ENCODE measurements at regions not wholly inside any gene's neighbourhood (a gene's known extent, or its start where the extent isn't known, plus 50 kb on each side); places are given as distances from the start of the nearest gene placed in this dataset.
"Not testable (repeated sequence)": the region's sequence is repeated elsewhere in the genome, so short reads cannot be mapped to it uniquely, and the experiment has no call there.

DNA sequence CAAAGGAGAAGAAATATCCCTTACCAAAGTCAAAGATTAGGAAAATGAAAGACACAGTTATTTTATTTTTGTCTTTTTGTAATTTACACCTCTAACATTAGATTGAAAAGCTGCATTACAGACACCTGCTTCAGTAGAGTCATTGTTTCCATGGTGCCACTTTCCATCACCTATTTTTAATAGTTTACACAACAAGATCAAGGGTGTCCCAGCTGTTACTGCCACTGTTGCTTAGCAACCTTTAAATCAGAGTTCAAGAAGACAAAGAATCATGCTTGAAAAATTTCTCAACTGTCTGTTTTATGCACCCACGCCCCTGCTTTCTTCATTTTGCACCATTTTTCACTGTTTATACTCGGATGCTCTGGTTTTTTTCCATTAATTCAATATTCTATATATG is 668.2 kb upstream of the GJE1 start:
- peak overlapping the region; percentile 77 for H3K4me3 ChIP-seq (ENCODE audit: low read length)

DNA sequence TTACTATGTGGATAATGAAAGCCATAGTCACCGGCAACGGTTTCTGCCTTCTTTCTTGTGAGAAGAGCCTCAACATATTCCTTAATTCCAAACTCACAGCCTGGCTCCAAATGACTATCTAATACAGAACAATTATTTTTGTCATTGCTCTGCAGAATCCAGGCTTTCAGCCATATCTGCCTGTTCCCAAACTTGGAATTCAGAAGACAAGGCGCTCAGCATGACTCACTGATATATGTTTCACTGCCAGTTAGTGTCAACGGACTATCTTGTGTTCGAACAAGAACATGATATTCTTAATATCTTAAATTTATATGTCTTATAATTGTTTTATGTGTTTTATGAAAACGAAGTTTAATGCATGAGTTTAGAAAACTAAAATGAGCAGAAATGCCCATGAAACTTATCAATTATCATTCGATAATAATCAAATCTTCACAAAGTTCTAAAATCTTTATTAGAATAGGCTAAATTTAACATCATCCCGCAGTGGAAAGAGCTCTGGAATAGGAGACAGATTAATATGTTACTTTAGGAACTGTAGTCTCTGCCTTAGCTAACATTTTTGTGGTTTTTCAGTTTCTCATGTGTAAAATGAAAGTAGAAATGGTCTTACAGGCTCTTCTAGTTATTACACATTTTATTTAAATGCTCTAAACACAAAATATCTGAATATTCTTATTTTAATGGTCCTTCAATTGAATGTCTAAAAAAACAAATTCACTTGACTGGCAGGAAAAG is 669.3 kb upstream of the GJE1 start:
- H3K36me3 ChIP-seq (ENCODE audit: control insufficient read depth, insufficient read depth, low read length, severe bottlenecking) = no peaks in the 10 kb centered on the region
- peak overlapping the region; percentile 87 for H3K9ac ChIP-seq (ENCODE audit: low read length)
- DNase-seq (ENCODE audit: low read depth) = peak; percentile 61
- H3K27me3 ChIP-seq (replicated peaks; ENCODE audit: control insufficient read depth, insufficient read depth, low read length) = no peaks in the 10 kb centered on the region
- H3K9me3 ChIP-seq (ENCODE audit: control insufficient read depth, low read length) = no peaks in the 10 kb centered on the region
- peaks cover 46% of the 10 kb centered on the region for H3K4me1 ChIP-seq (ENCODE audit: control insufficient read depth, insufficient read depth, low read length)
- H3K4me3 ChIP-seq (ENCODE audit: low read length) = peak overlapping the region; percentile 77

More for the DNA sequence above, 668.2 kb upstream of the GJE1 start:
- Histone ChIP-seq H3K9me3 (ENCODE audit: control insufficient read depth, low read length) (peaks cover 3% of the 10 kb centered on the region), H3K4me1 (ENCODE audit: control insufficient read depth, insufficient read depth, low read length) (peaks cover 48% of the 10 kb centered on the region), H3K36me3 (ENCODE audit: control insufficient read depth, insufficient read depth, low read length, severe bottlenecking) (no peaks in the 10 kb centered on the region), H3K27me3 (replicated peaks; ENCODE audit: control insufficient read depth, insufficient read depth, low read length) (no peaks in the 10 kb centered on the region), H3K9ac (ENCODE audit: low read length) (peak overlapping the region; percentile 87)
- peak; percentile 68 for DNase-seq (ENCODE audit: low read depth)

DNA sequence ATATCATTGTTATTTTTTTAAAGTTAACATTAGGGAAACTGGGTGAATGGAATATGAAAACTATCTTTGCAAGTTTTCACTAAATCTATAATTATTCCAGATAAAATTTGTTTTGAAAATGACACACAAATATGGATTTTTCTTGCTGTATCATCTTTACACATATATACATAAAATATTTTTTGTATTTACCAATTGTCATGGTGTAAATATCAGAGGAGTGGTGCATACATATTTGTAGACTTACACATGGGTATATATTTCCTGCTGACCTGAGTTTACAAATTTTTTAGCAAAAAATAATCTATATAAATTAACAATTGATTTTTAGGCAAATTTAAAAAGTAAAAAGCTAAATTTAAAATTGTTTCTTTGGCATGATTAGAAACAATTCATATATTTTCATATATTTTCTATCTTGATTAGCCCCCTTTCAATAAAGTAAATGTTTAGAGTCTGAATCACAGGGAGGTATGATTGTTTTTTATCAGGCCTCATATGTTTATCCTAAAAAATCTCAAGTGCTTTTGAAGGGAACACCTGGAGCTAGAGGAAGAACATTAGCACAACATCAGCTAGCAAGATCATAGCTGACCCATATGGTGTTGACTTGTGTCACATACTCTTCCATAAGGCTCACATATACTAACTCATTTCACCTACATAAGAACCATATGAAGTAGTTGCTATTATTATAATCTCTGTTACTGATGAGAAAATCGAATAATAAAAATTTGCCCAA is 671.8 kb upstream of the GJE1 start:
- H3K9me3 ChIP-seq (ENCODE audit: control insufficient read depth, low read length) = no peaks in the 10 kb centered on the region
- no peak overlapping the region for H3K9ac ChIP-seq (ENCODE audit: low read length)
- no peaks in the 10 kb centered on the region for H3K36me3 ChIP-seq (ENCODE audit: control insufficient read depth, insufficient read depth, low read length, severe bottlenecking)
- peaks cover 34% of the 10 kb centered on the region for H3K4me1 ChIP-seq (ENCODE audit: control insufficient read depth, insufficient read depth, low read length)
- no peak overlapping the region for H3K4me3 ChIP-seq (ENCODE audit: low read length)
- no peaks in the 10 kb centered on the region for H3K27me3 ChIP-seq (replicated peaks; ENCODE audit: control insufficient read depth, insufficient read depth, low read length)
- no peak for DNase-seq (ENCODE audit: low read depth)

DNA sequence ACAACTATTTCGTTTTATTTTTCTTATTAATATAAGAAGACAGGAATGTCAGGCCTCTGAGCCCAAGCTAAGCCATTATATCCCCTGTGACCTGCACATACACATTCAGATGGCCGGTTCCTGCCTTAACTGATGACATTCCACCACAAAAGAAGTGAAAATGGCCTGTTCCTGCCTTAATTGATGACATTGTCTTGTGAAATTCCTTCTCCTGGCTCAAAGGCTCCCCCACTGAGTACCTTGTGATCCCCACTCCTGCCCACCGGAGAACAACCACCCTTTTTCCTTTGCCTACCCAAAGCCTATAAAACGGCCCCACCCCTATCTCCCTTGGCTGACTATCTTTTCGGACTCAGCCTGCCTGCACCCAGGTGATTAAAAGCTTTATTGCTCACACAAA is 672.5 kb upstream of the GJE1 start:
- H3K4me1 ChIP-seq (ENCODE audit: control insufficient read depth, insufficient read depth, low read length) = peaks cover 30% of the 10 kb centered on the region
- H3K27me3 ChIP-seq (replicated peaks; ENCODE audit: control insufficient read depth, insufficient read depth, low read length); H3K4me3 ChIP-seq (ENCODE audit: low read length); DNase-seq (ENCODE audit: low read depth); H3K36me3 ChIP-seq (ENCODE audit: control insufficient read depth, insufficient read depth, low read length, severe bottlenecking); H3K9me3 ChIP-seq (ENCODE audit: control insufficient read depth, low read length); H3K9ac ChIP-seq (ENCODE audit: low read length): not testable (repeated sequence)

DNA sequence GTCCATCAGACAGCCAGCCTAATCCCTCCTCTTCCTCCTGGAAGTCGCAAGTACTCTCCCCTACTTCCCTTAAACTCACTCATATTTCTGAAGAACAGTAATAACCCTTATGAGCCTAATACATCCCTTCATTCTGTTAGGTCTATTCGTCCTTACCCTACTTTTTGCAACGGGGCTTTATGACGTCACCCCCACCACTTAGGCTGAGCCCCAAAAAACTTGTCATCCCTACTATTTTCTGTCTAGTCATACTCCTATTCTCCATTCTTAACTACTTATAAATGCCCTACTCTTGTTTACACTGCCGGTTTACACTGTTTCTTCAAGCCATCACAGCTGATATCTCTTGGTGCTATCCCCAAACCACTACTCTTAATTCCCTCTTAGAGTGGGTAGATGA is 674.7 kb upstream of the GJE1 start:
- H3K9ac ChIP-seq (ENCODE audit: low read length); H3K4me1 ChIP-seq (ENCODE audit: control insufficient read depth, insufficient read depth, low read length); H3K4me3 ChIP-seq (ENCODE audit: low read length); DNase-seq (ENCODE audit: low read depth); H3K27me3 ChIP-seq (replicated peaks; ENCODE audit: control insufficient read depth, insufficient read depth, low read length); H3K36me3 ChIP-seq (ENCODE audit: control insufficient read depth, insufficient read depth, low read length, severe bottlenecking); H3K9me3 ChIP-seq (ENCODE audit: control insufficient read depth, low read length): not testable (repeated sequence)

DNA sequence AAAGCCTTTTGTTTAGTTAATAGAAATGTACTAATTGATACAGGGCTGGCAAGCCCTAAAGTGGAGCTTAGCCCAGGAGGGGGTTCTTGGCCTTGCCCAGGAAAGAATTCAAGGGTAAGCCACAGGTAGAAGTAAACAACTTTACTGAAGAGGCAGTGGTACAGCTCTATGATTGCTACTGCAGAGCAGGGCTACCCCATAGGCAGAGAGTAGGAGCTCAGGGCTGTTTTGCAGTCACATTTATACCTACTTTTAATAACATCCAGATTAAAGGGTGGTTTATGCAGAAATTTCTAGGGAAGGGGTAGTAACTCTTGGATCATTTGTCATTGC is 680.4 kb upstream of the GJE1 start:
- H3K4me1 ChIP-seq (ENCODE audit: control insufficient read depth, insufficient read depth, low read length) = peaks cover 19% of the 10 kb centered on the region
- no peaks in the 10 kb centered on the region for H3K9me3 ChIP-seq (ENCODE audit: control insufficient read depth, low read length)
- H3K27me3 ChIP-seq (replicated peaks; ENCODE audit: control insufficient read depth, insufficient read depth, low read length) = no peaks in the 10 kb centered on the region
- peak overlapping the region; percentile 53 for H3K9ac ChIP-seq (ENCODE audit: low read length)
- no peaks in the 10 kb centered on the region for H3K36me3 ChIP-seq (ENCODE audit: control insufficient read depth, insufficient read depth, low read length, severe bottlenecking)
- H3K4me3 ChIP-seq (ENCODE audit: low read length) = no peak overlapping the region
- DNase-seq (ENCODE audit: low read depth) = no peak

DNA sequence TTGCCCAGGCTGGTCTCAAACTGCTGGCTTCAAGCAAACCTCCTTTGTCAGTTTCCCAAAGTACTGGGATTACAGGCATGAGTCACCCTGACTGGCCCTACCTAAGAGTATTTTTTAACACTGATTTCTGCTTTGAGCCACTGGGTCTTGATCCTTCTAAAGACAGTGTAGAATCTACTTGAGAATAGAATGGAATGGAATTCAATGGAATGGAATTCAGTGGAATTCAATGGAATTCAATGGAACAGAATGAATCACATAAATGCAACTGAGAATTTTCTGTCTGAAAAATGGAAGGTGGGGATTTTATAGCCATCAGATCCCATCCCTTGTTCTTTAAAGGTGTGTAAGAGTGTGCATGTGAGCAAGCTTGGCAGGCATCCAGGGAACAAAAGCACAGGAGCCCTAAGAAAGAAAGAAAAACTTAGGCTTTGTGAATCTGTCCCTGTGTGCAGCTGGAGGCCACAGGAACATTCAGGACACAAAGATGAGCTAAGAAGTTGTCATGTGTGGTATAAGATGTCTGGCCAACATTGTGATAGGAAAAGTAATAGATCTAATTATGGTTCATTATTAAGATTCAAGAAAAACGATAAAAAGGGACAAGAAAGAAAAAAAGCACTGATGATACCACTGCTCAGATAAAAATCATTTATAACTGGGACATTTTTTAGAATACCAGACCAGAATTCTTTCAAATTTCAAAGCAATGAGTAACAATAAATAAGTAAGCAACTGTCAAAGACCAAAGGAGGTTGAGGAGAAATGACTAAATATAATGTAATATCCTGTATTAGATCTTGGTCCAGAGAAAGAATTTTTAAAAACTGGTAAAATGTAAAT is 681.0 kb upstream of the GJE1 start:
- Histone ChIP-seq H3K36me3 (ENCODE audit: control insufficient read depth, insufficient read depth, low read length, severe bottlenecking) (no peaks in the 10 kb centered on the region), H3K9me3 (ENCODE audit: control insufficient read depth, low read length) (no peaks in the 10 kb centered on the region), H3K4me3 (ENCODE audit: low read length) (no peak overlapping the region), H3K9ac (ENCODE audit: low read length) (peak overlapping the region; percentile 75), H3K4me1 (ENCODE audit: control insufficient read depth, insufficient read depth, low read length) (peaks cover 19% of the 10 kb centered on the region), H3K27me3 (replicated peaks; ENCODE audit: control insufficient read depth, insufficient read depth, low read length) (no peaks in the 10 kb centered on the region)
- DNase-seq (ENCODE audit: low read depth) = peak; percentile 55

DNA sequence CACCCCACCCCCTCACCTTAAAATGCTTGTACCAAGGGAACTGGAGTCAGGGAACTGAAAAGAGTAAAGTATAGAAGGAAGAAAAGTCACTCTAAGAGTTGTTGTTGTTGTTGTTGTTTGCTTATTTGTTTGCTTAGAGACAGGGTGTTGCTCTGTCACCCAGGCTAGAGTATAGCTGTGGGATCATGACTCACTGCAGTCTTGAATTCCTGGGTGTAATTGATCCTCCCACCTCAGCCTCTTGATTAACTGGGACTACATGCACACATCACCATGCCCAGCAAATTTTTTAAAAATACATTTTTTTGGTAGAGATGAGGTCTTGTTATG is 681.6 kb upstream of the GJE1 start:
- Histone ChIP-seq H3K36me3 (ENCODE audit: control insufficient read depth, insufficient read depth, low read length, severe bottlenecking) (no peaks in the 10 kb centered on the region), H3K4me3 (ENCODE audit: low read length) (peak overlapping the region; percentile 29)
- DNase-seq (ENCODE audit: low read depth) = no peak

DNA sequence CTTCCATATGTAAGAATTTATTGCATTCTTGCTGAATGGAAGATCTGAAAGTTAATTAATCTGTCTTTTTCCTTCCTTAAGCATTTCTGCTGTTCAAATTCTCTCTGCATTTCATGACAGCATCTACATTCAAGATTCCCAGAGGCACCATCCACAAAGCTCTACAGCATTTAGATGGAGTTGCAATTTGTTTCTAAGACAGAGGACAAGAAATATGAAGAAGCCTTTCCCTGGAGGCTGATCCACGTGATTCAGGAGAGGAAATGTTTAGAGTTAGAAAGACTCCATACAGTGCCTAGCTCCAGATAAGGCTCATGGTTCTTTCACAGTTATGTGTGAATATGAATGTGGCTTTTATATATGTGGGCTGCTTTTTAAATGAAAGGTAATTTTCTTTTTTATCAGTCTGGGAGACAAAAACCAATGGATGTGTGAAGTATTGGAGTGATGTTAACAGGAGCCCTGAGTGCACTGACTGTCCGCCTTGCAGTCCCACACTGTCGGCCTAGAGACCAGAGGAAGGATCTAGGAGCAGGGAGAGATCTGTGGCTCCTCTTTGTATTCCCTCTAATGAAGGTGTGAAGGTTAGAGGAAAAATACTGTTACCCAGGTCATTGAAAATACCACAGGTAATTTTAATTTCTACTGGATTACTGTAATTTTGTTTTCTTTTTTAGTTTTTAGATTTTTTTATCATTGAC is 686.6 kb upstream of the GJE1 start:
- no peak for DNase-seq (ENCODE audit: low read depth)
- H3K4me1 ChIP-seq (ENCODE audit: control insufficient read depth, insufficient read depth, low read length) = peaks cover 13% of the 10 kb centered on the region
- H3K9me3 ChIP-seq (ENCODE audit: control insufficient read depth, low read length) = no peaks in the 10 kb centered on the region
- H3K36me3 ChIP-seq (ENCODE audit: control insufficient read depth, insufficient read depth, low read length, severe bottlenecking) = no peaks in the 10 kb centered on the region
- no peaks in the 10 kb centered on the region for H3K27me3 ChIP-seq (replicated peaks; ENCODE audit: control insufficient read depth, insufficient read depth, low read length)
- no peak overlapping the region for H3K9ac ChIP-seq (ENCODE audit: low read length)
- H3K4me3 ChIP-seq (ENCODE audit: low read length) = no peak overlapping the region

More for the DNA sequence above, 681.6 kb upstream of the GJE1 start:
- Histone ChIP-seq H3K27me3 (replicated peaks; ENCODE audit: control insufficient read depth, insufficient read depth, low read length) (no peaks in the 10 kb centered on the region), H3K9me3 (ENCODE audit: control insufficient read depth, low read length) (no peaks in the 10 kb centered on the region), H3K4me1 (ENCODE audit: control insufficient read depth, insufficient read depth, low read length) (peaks cover 19% of the 10 kb centered on the region), H3K9ac (ENCODE audit: low read length) (peak overlapping the region; percentile 75)

DNA sequence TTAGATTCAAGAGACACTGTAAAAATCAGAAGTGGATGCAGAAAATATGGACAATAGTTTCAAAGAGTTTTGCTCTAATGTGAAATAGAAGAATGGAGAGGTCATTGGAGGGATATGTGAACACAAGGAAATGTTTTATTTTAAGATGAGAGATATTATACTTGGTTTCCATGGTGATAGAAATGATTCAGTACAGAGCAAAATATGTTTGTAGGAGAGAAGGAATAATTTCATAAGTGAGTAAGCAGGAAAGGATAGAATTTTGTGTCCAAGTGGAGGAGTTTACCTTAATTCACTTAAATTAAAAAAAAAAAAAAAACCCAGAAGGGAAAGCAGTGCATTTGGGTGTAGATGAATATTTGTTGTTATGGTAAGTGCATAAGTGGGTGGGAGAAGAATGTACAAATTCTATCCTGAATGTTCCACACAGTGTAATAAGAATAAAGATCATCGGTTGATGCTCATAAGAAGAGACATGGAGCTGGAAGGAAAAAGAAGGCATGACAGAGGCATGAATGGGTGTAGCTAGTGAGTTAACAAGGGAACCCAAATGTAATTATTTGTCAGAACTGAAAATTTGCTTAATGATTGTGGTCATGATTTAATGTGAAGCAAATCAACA is 688.9 kb upstream of the GJE1 start:
- DNase-seq (ENCODE audit: low read depth) = peak; percentile 48
- Histone ChIP-seq H3K36me3 (ENCODE audit: control insufficient read depth, insufficient read depth, low read length, severe bottlenecking) (no peaks in the 10 kb centered on the region), H3K9me3 (ENCODE audit: control insufficient read depth, low read length) (no peaks in the 10 kb centered on the region), H3K9ac (ENCODE audit: low read length) (no peak overlapping the region), H3K27me3 (replicated peaks; ENCODE audit: control insufficient read depth, insufficient read depth, low read length) (no peaks in the 10 kb centered on the region), H3K4me3 (ENCODE audit: low read length) (no peak overlapping the region), H3K4me1 (ENCODE audit: control insufficient read depth, insufficient read depth, low read length) (peaks cover 6% of the 10 kb centered on the region)

All from adipocyte (in vitro differentiated cells).